ENCODE measurements at regions not wholly inside any gene's neighbourhood (a gene's known extent, or its start where the extent isn't known, plus 50 kb on each side); places are given as distances from the start of the nearest gene placed in this dataset.
"Not testable (repeated sequence)": the region's sequence is repeated elsewhere in the genome, so short reads cannot be mapped to it uniquely, and the experiment has no call there.

DNA sequence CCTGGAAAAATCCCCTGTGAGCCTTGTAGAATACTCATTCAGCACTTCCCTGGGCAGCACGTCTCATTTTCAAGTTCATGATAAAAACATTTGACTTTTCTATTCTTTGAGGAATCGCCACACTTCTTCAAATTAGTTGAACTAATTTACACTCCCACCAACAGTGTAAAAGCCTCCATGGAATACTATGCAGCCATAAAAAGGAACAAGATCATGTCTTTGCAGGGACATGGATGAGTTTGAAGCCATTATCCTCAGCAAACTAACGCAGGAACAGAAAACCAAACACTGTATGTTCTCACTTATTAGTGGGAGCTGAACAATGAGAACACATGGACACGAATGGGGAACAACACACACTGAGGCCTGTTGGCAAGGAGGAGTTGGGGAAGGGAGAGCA is 102.0 kb upstream of the HEY2 start:
- TF ChIP-seq, protein P1, sequence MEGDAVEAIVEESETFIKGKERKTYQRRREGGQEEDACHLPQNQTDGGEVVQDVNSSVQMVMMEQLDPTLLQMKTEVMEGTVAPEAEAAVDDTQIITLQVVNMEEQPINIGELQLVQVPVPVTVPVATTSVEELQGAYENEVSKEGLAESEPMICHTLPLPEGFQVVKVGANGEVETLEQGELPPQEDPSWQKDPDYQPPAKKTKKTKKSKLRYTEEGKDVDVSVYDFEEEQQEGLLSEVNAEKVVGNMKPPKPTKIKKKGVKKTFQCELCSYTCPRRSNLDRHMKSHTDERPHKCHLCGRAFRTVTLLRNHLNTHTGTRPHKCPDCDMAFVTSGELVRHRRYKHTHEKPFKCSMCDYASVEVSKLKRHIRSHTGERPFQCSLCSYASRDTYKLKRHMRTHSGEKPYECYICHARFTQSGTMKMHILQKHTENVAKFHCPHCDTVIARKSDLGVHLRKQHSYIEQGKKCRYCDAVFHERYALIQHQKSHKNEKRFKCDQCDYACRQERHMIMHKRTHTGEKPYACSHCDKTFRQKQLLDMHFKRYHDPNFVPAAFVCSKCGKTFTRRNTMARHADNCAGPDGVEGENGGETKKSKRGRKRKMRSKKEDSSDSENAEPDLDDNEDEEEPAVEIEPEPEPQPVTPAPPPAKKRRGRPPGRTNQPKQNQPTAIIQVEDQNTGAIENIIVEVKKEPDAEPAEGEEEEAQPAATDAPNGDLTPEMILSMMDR (conservative IDR thresholded peaks at IDR 0.05; ENCODE audit: low read depth, low read length), result no peak
- H3K4me3 ChIP-seq (ENCODE audit: low read length), result no peak overlapping the region
- no peak for DNase-seq (ENCODE audit: low read depth)

DNA sequence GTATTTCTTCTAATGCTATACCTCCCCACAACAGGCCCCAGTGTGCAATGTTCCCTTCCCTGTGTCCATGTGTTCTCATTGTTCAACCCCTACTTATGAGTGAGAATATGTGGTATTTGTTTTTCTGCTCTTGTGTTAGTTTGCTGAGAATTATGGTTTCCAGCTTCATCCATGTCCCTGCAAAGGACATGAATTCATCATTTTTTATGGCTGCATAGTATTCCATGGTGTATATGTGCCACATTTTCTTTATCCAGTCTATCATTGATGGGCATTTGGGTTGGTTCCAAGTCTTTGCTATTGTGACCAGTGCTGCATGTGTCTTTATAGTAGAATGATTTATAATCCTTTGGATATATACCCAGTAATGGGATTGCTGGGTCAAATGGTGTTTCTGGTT is 95.7 kb upstream of the HEY2 start:
- H3K4me3 ChIP-seq (ENCODE audit: low read length); DNase-seq (ENCODE audit: low read depth): not testable (repeated sequence)

DNA sequence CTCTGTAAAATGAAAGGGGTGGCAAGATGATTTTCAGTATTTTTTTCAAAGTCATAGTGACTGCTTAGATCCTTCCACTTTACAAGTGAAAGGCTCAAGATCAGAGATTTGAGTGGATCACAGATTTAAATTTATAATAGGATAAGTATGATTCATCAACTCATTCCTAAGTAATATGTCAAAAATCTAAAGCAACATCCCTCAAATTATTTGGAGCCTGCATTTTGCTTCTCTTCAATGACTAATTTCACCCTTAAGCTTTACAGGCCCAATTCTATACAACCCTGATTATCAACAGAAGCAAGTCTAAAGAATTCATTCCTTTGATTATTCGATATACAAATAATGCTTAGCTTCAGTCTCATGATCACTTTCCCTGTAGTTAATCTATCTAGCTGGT is 93.9 kb upstream of the HEY2 start:
- H3K4me3 ChIP-seq (ENCODE audit: low read length), result no peak overlapping the region
- DNase-seq (ENCODE audit: low read depth), result no peak
- TF ChIP-seq, protein P1 (conservative IDR thresholded peaks at IDR 0.05; ENCODE audit: low read depth, low read length), result no peak

DNA sequence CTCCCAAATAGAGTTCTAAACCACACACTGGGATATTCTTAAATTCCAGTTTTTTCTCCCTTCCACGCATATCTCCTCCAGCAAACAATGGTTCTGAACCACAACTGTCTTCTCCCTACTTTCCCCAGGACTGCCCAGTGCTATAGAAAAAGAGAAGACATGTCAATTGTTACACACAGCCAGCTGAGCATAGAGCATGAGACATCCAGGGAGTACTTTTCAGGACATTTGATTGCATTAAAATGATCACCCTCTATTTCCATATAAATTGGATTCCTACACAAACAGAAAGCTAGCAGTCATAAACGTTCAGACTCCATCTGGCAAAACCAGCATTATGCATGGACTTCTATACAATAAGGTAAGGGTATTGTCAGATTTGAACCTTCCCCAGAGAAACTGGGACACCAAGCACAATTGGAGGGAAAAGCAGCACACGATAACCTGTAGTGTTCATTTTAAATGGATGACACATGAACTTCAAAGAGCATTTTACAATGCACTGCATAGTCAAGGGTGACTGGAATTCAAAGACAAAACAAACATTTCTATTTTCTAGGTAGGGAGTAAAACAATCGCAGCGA is 93.1 kb upstream of the HEY2 start:
- TF ChIP-seq, protein P1 (conservative IDR thresholded peaks at IDR 0.05; ENCODE audit: low read depth, low read length), result no peak

DNA sequence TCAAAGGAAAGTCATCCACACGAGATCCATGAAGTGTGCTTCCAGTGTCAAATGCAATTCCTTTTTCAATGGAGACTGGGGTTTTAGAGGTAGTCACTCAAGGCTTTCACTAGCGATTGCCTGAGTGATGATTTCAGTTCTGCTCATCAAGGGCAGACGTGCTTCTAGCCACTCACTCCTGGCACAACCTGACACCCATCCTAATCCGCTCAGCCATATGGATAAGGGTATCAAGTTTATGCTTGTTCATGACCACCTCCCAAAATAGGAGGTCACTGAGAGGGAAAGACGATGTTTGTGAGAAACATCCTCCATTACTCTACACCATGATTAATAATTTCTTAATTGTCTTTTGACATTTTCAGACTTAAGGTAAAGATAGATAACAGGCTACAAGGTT is 91.3 kb upstream of the HEY2 start:
- TF ChIP-seq, protein P1 (conservative IDR thresholded peaks at IDR 0.05; ENCODE audit: low read depth, low read length), result no peak
- H3K4me3 ChIP-seq (ENCODE audit: low read length), result no peak overlapping the region
- no peak for DNase-seq (ENCODE audit: low read depth)

More for the DNA sequence above, 93.1 kb upstream of the HEY2 start:
- no peak for DNase-seq (ENCODE audit: low read depth)
- H3K4me3 ChIP-seq (ENCODE audit: low read length), result no peak overlapping the region

DNA sequence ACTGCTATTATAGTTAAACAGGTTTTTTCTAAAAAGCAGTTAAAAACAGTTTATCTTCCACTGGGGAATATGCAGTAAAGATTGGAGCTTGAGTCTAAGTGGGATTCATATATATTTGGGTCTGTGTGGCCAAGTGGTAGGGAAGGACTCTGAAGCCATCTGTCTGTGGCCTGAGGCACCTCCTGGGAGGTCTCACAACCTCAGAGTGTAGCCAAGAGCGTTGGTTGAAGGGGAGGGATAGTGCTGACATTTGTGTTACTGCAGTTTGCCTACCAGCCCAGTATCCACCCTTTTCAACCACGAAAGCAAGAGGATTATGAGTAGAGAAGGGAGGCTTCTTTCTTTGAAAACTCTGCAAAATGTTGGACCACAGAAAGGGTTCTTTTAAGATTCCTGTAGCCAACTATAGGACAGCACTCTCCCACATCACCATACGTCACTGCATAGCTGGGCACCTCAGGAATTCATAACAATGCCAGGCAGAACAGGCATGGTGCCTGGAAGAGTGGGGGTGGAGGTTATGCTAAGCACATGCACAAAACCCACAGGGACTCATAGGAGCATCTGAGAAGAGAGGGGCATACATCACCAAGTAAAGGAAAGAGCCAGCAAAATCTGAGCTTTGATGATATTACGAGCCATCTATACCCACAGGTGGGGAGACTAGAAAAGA is 90.5 kb upstream of the HEY2 start:
- TF ChIP-seq, protein P1 (conservative IDR thresholded peaks at IDR 0.05; ENCODE audit: low read depth, low read length), result no peak
- no peak for DNase-seq (ENCODE audit: low read depth)
- H3K4me3 ChIP-seq (ENCODE audit: low read length), result no peak overlapping the region

DNA sequence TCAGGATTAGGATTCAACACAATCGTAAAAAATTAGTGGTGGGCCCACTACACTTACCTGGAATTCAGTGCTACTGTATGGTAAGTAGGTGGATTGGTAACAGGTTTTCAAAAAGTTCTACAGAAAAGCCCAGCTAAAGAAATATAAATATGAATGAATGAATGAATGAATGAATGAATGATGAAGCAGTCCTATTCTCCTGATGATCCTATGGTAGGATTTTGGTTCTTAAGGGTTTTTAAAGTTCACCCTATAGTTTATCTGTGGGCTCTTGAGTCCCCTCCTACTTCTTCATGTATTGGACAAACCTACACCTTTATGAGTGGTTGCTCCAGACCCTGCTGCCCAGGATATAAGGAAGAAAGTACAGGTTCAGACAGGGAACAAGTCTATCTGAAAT is 89.5 kb upstream of the HEY2 start:
- no peak for DNase-seq (ENCODE audit: low read depth)
- TF ChIP-seq, protein P1 (conservative IDR thresholded peaks at IDR 0.05; ENCODE audit: low read depth, low read length), result no peak
- H3K4me3 ChIP-seq (ENCODE audit: low read length), result no peak overlapping the region
